ENCODE measurements at regions not wholly inside any gene's neighbourhood (a gene's known extent, or its start where the extent isn't known, plus 50 kb on each side); places are given as distances from the start of the nearest gene placed in this dataset.

DNA sequence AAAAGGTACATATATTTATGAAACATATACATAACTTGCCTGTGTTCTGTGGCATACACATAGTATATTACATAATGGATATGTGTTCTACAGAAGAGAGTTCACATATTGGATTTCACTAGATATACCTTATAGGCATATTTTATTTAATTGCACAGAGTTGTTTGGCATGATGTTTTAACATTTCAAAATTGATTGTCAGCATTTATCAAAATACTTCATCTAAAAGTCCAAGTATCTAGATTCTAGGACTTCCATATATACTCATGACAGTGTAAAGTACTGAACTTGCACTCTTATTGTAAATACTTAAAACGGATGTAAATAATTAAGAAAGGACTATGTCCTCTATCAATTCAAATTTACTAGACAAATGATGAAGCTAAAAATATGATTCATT lies 995.3 kb upstream of the LRRTM1 start:
- H2BK120ac ChIP-seq (ENCODE audit: low read depth, low read length): no peak overlapping the region
- H2BK5ac ChIP-seq (ENCODE audit: low read length): no peak overlapping the region
- no peak overlapping the region for H4K5ac ChIP-seq (ENCODE audit: low read length)
- H3K79me1 ChIP-seq (ENCODE audit: low read length): no peaks in the 10 kb centered on the region
- no peak for DNase-seq
- H3K36me3 ChIP-seq (ENCODE audit: control insufficient read depth, insufficient read depth, low read length): no peaks in the 10 kb centered on the region
- no peak overlapping the region for H4K8ac ChIP-seq (ENCODE audit: low read depth, low read length)
- no peak overlapping the region for H2AK5ac ChIP-seq (ENCODE audit: low read length)
- H3K4me1 ChIP-seq (ENCODE audit: control insufficient read depth, low read depth, low read length): no peaks in the 10 kb centered on the region
- no peaks in the 10 kb centered on the region for H3K79me2 ChIP-seq (ENCODE audit: control insufficient read depth, insufficient read depth, low read length)
- H3K27ac ChIP-seq (ENCODE audit: low read depth, low read length): no peak overlapping the region
- H3K4me3 ChIP-seq (ENCODE audit: low read length): no peak overlapping the region
- H2BK15ac ChIP-seq (replicated peaks; ENCODE audit: low read depth): no peak overlapping the region
- H3K4me2 ChIP-seq (ENCODE audit: low read length): no peak overlapping the region
- H3K23ac ChIP-seq (ENCODE audit: low read length): no peak overlapping the region
- WGBS (ENCODE audit: extremely low coverage, insufficient coverage, low lambda C conversion rate): no CpG with 5 or more reads among the region's 1 CpG
- no peaks in the 10 kb centered on the region for H3K27me3 ChIP-seq (ENCODE audit: insufficient read depth, low read length, poor library complexity)
- H3K4ac ChIP-seq (ENCODE audit: low read depth, low read length): no peak overlapping the region
- H3K9ac ChIP-seq (ENCODE audit: low read length): no peak overlapping the region
- no peak overlapping the region for H3K18ac ChIP-seq (ENCODE audit: low read length)
- no peak overlapping the region for H3K56ac ChIP-seq (ENCODE audit: low read length)

DNA sequence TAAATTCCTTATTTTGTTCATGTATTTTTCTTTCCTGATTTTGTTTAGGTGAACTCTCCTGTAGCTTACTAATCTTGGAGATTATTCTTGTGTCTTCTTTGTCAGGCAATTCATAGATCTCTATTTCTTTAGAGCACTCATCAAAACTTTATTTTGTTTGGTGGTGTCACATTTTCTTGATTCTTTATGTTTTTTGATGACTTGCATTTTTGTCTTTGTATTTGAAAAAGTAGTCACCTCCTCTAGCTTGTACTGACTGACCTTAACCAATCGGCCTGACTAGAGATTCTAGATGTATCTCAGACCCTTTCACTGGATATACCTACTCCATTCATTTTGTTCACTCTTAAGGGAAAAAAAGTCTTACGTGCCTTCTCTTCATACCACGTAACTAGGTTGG lies 986.3 kb upstream of the LRRTM1 start:
- Histone ChIP-seq H2AK5ac (ENCODE audit: low read length) (no peak overlapping the region), H4K8ac (ENCODE audit: low read depth, low read length) (no peak overlapping the region)

DNA sequence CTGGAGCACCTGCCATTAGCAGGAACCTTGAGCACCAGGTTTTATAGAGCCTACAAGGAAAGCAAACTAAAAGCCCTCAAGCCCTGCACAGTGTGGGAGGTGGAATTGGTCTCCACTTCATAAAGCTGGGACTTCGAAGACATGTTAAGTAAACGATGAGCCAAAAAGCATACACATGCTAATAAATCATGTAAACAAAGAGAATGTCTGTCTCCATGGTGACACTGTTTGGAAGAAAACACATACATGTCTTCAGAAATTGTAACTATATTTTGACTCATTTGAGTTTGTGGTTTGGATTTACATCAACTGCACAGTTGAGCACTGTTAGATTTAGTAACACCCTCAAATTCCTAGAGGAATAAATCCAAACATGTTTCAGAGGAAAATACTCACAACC lies 978.5 kb upstream of the LRRTM1 start:
- no CpG with 5 or more reads among the region's 2 CpGs for WGBS (ENCODE audit: extremely low coverage, insufficient coverage, low lambda C conversion rate)

More for the DNA sequence above, 986.3 kb upstream of the LRRTM1 start:
- no peak overlapping the region for H3K56ac ChIP-seq (ENCODE audit: low read length)
- no peak overlapping the region for H3K4ac ChIP-seq (ENCODE audit: low read depth, low read length)
- WGBS (ENCODE audit: extremely low coverage, insufficient coverage, low lambda C conversion rate): no CpG with 5 or more reads among the region's 3 CpGs
- no peaks in the 10 kb centered on the region for H3K27me3 ChIP-seq (ENCODE audit: insufficient read depth, low read length, poor library complexity)
- no peak overlapping the region for H3K18ac ChIP-seq (ENCODE audit: low read length)
- H2BK120ac ChIP-seq (ENCODE audit: low read depth, low read length): no peak overlapping the region
- no peak overlapping the region for H2BK5ac ChIP-seq (ENCODE audit: low read length)
- H2BK15ac ChIP-seq (replicated peaks; ENCODE audit: low read depth): no peak overlapping the region
- H3K4me2 ChIP-seq (ENCODE audit: low read length): no peak overlapping the region
- no peak for DNase-seq
- no peaks in the 10 kb centered on the region for H3K79me2 ChIP-seq (ENCODE audit: control insufficient read depth, insufficient read depth, low read length)
- H3K4me1 ChIP-seq (ENCODE audit: control insufficient read depth, low read depth, low read length): no peaks in the 10 kb centered on the region
- H4K5ac ChIP-seq (ENCODE audit: low read length): no peak overlapping the region
- no peaks in the 10 kb centered on the region for H3K36me3 ChIP-seq (ENCODE audit: control insufficient read depth, insufficient read depth, low read length)
- H3K79me1 ChIP-seq (ENCODE audit: low read length): no peaks in the 10 kb centered on the region
- H3K9ac ChIP-seq (ENCODE audit: low read length): no peak overlapping the region
- no peak overlapping the region for H3K27ac ChIP-seq (ENCODE audit: low read depth, low read length)
- no peak overlapping the region for H3K23ac ChIP-seq (ENCODE audit: low read length)
- no peak overlapping the region for H3K4me3 ChIP-seq (ENCODE audit: low read length)

DNA sequence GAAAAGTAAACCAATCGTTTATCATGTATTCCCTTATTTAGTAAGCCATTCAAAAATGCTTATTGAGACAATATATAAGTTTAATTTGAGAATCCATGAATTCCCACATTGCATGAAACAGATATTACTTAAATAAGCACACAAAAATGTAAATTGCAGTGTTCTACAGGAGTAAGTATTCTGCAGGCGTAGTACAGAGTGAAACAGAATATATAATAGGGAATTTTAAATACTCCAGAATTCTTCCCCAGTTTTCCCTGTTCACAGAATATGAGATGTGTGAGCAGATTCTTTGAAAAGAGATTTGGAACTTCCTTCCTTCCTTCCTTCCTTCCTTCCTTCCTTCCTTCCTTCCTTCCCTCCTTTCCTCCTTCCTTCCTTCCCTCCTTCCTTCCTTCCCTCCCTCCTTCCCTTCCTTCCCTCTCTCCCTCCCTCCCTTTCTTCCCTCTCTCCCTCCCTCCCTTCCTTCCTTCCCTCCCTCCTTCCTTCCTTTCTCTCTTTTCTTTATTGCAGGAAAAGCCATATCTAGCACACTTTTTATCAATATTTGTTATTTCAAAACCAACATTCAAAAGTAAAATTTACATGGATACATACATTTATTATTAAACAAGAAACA lies 977.7 kb upstream of the LRRTM1 start:
- H3K27ac ChIP-seq (ENCODE audit: low read depth, low read length): no peak overlapping the region
- whole genome bisulfite sequencing (ENCODE audit: extremely low coverage, insufficient coverage, low lambda C conversion rate): no CpG with 5 or more reads among the region's 2 CpGs
- H3K18ac ChIP-seq (ENCODE audit: low read length): no peak overlapping the region
- no peak overlapping the region for H2BK5ac ChIP-seq (ENCODE audit: low read length)
- H2AK5ac ChIP-seq (ENCODE audit: low read length): no peak overlapping the region
- no peak overlapping the region for H2BK120ac ChIP-seq (ENCODE audit: low read depth, low read length)
- H3K4me3 ChIP-seq (ENCODE audit: low read length): no peak overlapping the region
- H4K8ac ChIP-seq (ENCODE audit: low read depth, low read length): no peak overlapping the region
- no peaks in the 10 kb centered on the region for H3K4me1 ChIP-seq (ENCODE audit: control insufficient read depth, low read depth, low read length)
- H3K79me2 ChIP-seq (ENCODE audit: control insufficient read depth, insufficient read depth, low read length): no peaks in the 10 kb centered on the region
- H3K4me2 ChIP-seq (ENCODE audit: low read length): no peak overlapping the region
- no peak overlapping the region for H3K9ac ChIP-seq (ENCODE audit: low read length)
- no peak overlapping the region for H2BK15ac ChIP-seq (replicated peaks; ENCODE audit: low read depth)
- H3K79me1 ChIP-seq (ENCODE audit: low read length): no peaks in the 10 kb centered on the region
- H3K56ac ChIP-seq (ENCODE audit: low read length): no peak overlapping the region
- H3K4ac ChIP-seq (ENCODE audit: low read depth, low read length): no peak overlapping the region
- no peaks in the 10 kb centered on the region for H3K36me3 ChIP-seq (ENCODE audit: control insufficient read depth, insufficient read depth, low read length)
- H4K5ac ChIP-seq (ENCODE audit: low read length): no peak overlapping the region
- no peak overlapping the region for H3K23ac ChIP-seq (ENCODE audit: low read length)
- no peak for DNase-seq
- H3K27me3 ChIP-seq (ENCODE audit: insufficient read depth, low read length, poor library complexity): no peaks in the 10 kb centered on the region

More for the DNA sequence above, 978.5 kb upstream of the LRRTM1 start:
- Histone ChIP-seq H4K8ac (ENCODE audit: low read depth, low read length) (no peak overlapping the region), H3K27me3 (ENCODE audit: insufficient read depth, low read length, poor library complexity) (no peaks in the 10 kb centered on the region), H3K27ac (ENCODE audit: low read depth, low read length) (no peak overlapping the region), H3K9ac (ENCODE audit: low read length) (no peak overlapping the region), H4K5ac (ENCODE audit: low read length) (no peak overlapping the region), H3K36me3 (ENCODE audit: control insufficient read depth, insufficient read depth, low read length) (no peaks in the 10 kb centered on the region), H3K4ac (ENCODE audit: low read depth, low read length) (no peak overlapping the region), H3K79me1 (ENCODE audit: low read length) (no peaks in the 10 kb centered on the region), H2AK5ac (ENCODE audit: low read length) (no peak overlapping the region), H2BK5ac (ENCODE audit: low read length) (no peak overlapping the region), H3K18ac (ENCODE audit: low read length) (no peak overlapping the region), H2BK120ac (ENCODE audit: low read depth, low read length) (no peak overlapping the region), H3K4me1 (ENCODE audit: control insufficient read depth, low read depth, low read length) (no peaks in the 10 kb centered on the region), H3K4me3 (ENCODE audit: low read length) (no peak overlapping the region), H3K4me2 (ENCODE audit: low read length) (no peak overlapping the region), H3K56ac (ENCODE audit: low read length) (no peak overlapping the region), H2BK15ac (replicated peaks; ENCODE audit: low read depth) (no peak overlapping the region), H3K79me2 (ENCODE audit: control insufficient read depth, insufficient read depth, low read length) (no peaks in the 10 kb centered on the region), H3K23ac (ENCODE audit: low read length) (no peak overlapping the region)
- DNase-seq: no peak

DNA sequence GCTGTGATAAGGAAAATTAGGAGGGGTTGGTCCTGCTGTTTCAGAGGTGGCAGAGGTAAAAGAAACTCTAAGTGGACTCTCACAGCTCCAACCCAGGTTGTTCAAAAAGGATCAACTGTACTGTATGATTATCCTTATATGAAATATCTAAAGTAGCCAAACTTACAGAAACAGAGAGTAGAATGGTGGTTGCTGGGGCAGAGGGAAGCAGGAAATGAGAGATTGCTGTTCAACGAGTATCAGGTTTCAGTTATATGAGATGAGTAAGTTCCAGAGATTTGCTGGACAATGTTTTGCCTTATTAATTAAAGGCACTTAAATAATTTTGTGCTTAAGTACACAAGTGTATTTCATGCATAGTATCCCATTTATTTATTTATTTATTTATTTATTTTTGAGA lies 972.0 kb upstream of the LRRTM1 start:
- Histone ChIP-seq H3K36me3 (ENCODE audit: control insufficient read depth, insufficient read depth, low read length) (no peaks in the 10 kb centered on the region), H3K18ac (ENCODE audit: low read length) (no peak overlapping the region), H3K4me1 (ENCODE audit: control insufficient read depth, low read depth, low read length) (no peaks in the 10 kb centered on the region), H2BK5ac (ENCODE audit: low read length) (no peak overlapping the region), H3K4ac (ENCODE audit: low read depth, low read length) (no peak overlapping the region), H3K9ac (ENCODE audit: low read length) (no peak overlapping the region), H3K79me1 (ENCODE audit: low read length) (no peaks in the 10 kb centered on the region), H4K5ac (ENCODE audit: low read length) (no peak overlapping the region), H3K23ac (ENCODE audit: low read length) (no peak overlapping the region), H3K79me2 (ENCODE audit: control insufficient read depth, insufficient read depth, low read length) (no peaks in the 10 kb centered on the region), H3K4me3 (ENCODE audit: low read length) (no peak overlapping the region), H2BK15ac (replicated peaks; ENCODE audit: low read depth) (no peak overlapping the region), H4K8ac (ENCODE audit: low read depth, low read length) (no peak overlapping the region), H3K4me2 (ENCODE audit: low read length) (no peak overlapping the region), H3K27ac (ENCODE audit: low read depth, low read length) (no peak overlapping the region), H2AK5ac (ENCODE audit: low read length) (no peak overlapping the region), H3K56ac (ENCODE audit: low read length) (no peak overlapping the region), H3K27me3 (ENCODE audit: insufficient read depth, low read length, poor library complexity) (no peaks in the 10 kb centered on the region), H2BK120ac (ENCODE audit: low read depth, low read length) (no peak overlapping the region)
- WGBS (ENCODE audit: extremely low coverage, insufficient coverage, low lambda C conversion rate): no CpG with 5 or more reads among the region's 1 CpG
- DNase-seq: no peak

DNA sequence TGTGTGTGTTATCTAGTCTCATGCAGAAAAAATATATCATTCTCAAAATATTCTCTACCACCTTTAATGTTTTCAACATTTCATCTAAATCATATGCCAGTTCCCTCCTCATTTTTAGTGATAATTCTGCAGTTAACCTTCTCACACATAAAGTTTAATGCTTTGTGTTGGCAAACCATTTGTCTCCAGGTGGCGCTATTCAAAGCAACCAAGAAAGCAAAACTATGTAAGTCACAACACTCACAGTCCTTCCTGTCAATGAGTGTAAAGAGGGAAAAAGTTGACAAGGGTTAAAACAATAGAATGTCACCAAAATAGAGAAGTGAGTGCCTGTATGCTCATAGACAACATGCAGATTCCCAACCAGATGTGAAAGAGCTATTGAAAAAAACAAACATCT lies 961.6 kb upstream of the LRRTM1 start:
- H2BK120ac ChIP-seq (ENCODE audit: low read depth, low read length): no peak overlapping the region
- no peaks in the 10 kb centered on the region for H3K79me2 ChIP-seq (ENCODE audit: control insufficient read depth, insufficient read depth, low read length)
- no peaks in the 10 kb centered on the region for H3K27me3 ChIP-seq (ENCODE audit: insufficient read depth, low read length, poor library complexity)
- H3K9ac ChIP-seq (ENCODE audit: low read length): no peak overlapping the region
- H3K4me1 ChIP-seq (ENCODE audit: control insufficient read depth, low read depth, low read length): no peaks in the 10 kb centered on the region
- no peak overlapping the region for H2BK15ac ChIP-seq (replicated peaks; ENCODE audit: low read depth)
- no peak overlapping the region for H3K23ac ChIP-seq (ENCODE audit: low read length)
- H3K18ac ChIP-seq (ENCODE audit: low read length): no peak overlapping the region
- H3K4me3 ChIP-seq (ENCODE audit: low read length): no peak overlapping the region
- no peak overlapping the region for H3K27ac ChIP-seq (ENCODE audit: low read depth, low read length)
- H3K79me1 ChIP-seq (ENCODE audit: low read length): no peaks in the 10 kb centered on the region
- H3K36me3 ChIP-seq (ENCODE audit: control insufficient read depth, insufficient read depth, low read length): no peaks in the 10 kb centered on the region
- no peak overlapping the region for H2AK5ac ChIP-seq (ENCODE audit: low read length)
- H3K4me2 ChIP-seq (ENCODE audit: low read length): no peak overlapping the region
- no peak overlapping the region for H3K56ac ChIP-seq (ENCODE audit: low read length)
- H3K4ac ChIP-seq (ENCODE audit: low read depth, low read length): no peak overlapping the region
- H2BK5ac ChIP-seq (ENCODE audit: low read length): no peak overlapping the region
- DNase-seq: peak; percentile 74
- no CpG with 5 or more reads among the region's 1 CpG for WGBS (ENCODE audit: extremely low coverage, insufficient coverage, low lambda C conversion rate)
- H4K5ac ChIP-seq (ENCODE audit: low read length): no peak overlapping the region
- H4K8ac ChIP-seq (ENCODE audit: low read depth, low read length): no peak overlapping the region

Data from mesendoderm (in vitro differentiated cells).